Testis (tissue), 2 donors: ENCODE measurements at regions not wholly inside any gene's neighbourhood (a gene's known extent, or its start where the extent isn't known, plus 50 kb on each side); places are given as distances from the start of the nearest gene placed in this dataset.

ENCODE experiments used
- DNase-seq: peaks from one replicate; pipeline ENCODE4 v3.0.0-alpha.2; 2019
- H3K27ac ChIP-seq, 2 donors: fragments of 200-600 bp; sonication (generic); one replicate each; pipeline ENCODE4 v1.5.1; 2019
- H3K27me3 ChIP-seq: fragments of 200-600 bp; sonication (generic); one replicate; pipeline ENCODE4 v1.5.1; 2019
- H3K36me3 ChIP-seq: fragments of 200-600 bp; sonication (generic); one replicate; pipeline ENCODE4 v1.5.1; 2017; ENCODE audit warnings: low read depth; ENCODE audit errors: missing control alignments
- H3K4me1 ChIP-seq: fragments of 200-600 bp; sonication (generic); one replicate; pipeline ENCODE4 v1.5.1; 2019
- H3K4me3 ChIP-seq, 2 donors: fragments of 200-600 bp; sonication (generic); one replicate each; pipeline ENCODE4 v1.5.1; 2017 to 2019
- H3K9me3 ChIP-seq: fragments of 200-600 bp; sonication (generic); one replicate; pipeline ENCODE4 v1.5.1; 2017
- POLR2A ChIP-seq: fragments of 450-650 bp; IDR thresholded peaks from one replicate; pipeline ENCODE4 v1.6.1; 2017; ENCODE audit warnings: antibody characterized with exemption, mild to moderate bottlenecking, moderate library complexity
- WGBS, 2 donors: methylation state at CpG; one replicate each; pipeline ENCODE4 v1.1.5; 2018; 5-methylcytosine and 5-hydroxymethylcytosine counted together
- intact Hi-C: fragments of 100-400 bp; cut with DNase I; formaldehyde crosslinking; loops from one replicate; pipeline ENCODE4 v1.15.1; 2023; ENCODE audit warnings: low total_unique reads
- TF ChIP-seq, protein P1 (sequence below), 3 experiments: fragments of 450-650 bp in 2 of 3; fragments of 200-600 bp in 1 of 3; sonication (generic) in 1 of 3; IDR thresholded peaks; one replicate each; pipeline ENCODE4 v1.5.1; 2016 to 2019; ENCODE audit warnings: antibody characterized with exemption in 3 of 3, mild to moderate bottlenecking in 2 of 3, moderate library complexity in 1 of 3

DNA sequence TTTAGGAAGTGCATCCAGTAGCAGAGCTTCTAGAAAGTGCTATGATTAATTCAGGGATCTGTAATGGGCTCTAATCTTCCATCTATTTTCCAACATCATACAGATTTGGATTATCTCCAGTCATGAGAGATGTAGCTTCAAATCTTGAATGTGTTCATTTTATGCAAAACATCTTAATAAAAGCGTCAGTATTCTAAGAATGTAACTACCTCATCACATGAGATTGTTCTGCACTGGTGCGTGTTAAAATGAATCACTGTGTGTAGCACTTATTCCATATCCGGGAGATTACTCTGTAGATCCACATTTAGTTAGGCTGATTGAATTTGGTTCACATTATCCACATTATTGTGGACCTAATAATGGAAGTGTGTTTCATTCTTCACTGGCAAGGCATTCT lies 344.9 kb upstream of the CHRM2 start:
- Histone ChIP-seq H3K4me1 (no peaks in the 10 kb centered on the region), H3K27ac (no peak overlapping the region), H3K36me3 (no peaks in the 10 kb centered on the region), H3K4me3 (no peak overlapping the region), H3K27me3 (no peaks in the 10 kb centered on the region), H3K9me3 (no peaks in the 10 kb centered on the region)
- 88 to 91% methylated on average over 3 of the region's 3 CpGs for WGBS, 2 donors
- no peak for TF ChIP-seq POLR2A
- TF ChIP-seq, protein P1, sequence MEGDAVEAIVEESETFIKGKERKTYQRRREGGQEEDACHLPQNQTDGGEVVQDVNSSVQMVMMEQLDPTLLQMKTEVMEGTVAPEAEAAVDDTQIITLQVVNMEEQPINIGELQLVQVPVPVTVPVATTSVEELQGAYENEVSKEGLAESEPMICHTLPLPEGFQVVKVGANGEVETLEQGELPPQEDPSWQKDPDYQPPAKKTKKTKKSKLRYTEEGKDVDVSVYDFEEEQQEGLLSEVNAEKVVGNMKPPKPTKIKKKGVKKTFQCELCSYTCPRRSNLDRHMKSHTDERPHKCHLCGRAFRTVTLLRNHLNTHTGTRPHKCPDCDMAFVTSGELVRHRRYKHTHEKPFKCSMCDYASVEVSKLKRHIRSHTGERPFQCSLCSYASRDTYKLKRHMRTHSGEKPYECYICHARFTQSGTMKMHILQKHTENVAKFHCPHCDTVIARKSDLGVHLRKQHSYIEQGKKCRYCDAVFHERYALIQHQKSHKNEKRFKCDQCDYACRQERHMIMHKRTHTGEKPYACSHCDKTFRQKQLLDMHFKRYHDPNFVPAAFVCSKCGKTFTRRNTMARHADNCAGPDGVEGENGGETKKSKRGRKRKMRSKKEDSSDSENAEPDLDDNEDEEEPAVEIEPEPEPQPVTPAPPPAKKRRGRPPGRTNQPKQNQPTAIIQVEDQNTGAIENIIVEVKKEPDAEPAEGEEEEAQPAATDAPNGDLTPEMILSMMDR (IDR thresholded peaks at IDR 0.05): no peak
- no peak for DNase-seq
- intact Hi-C loops: no loop called here

- WGBS, 2 donors: 85% methylated on average over 1 of the region's 1 CpG
- Histone ChIP-seq H3K36me3 (no peaks in the 10 kb centered on the region), H3K27me3 (no peaks in the 10 kb centered on the region), H3K4me3 (no peak overlapping the region), H3K9me3 (no peaks in the 10 kb centered on the region), H3K4me1 (no peaks in the 10 kb centered on the region), H3K27ac (no peak overlapping the region)
- no peak for TF ChIP-seq POLR2A
- TF ChIP-seq, protein P1 (IDR thresholded peaks at IDR 0.05): no peak
- DNase-seq: no peak
- intact Hi-C loops: no loop called here
Measured at GRCh38 chr7:136517971-136518370, 350.5 kb upstream of the CHRM2 start.

- TF ChIP-seq, protein P1 (IDR thresholded peaks at IDR 0.05): no peak
- no peak for TF ChIP-seq POLR2A
- H3K9me3 ChIP-seq: no peaks in the 10 kb centered on the region
- intact Hi-C loops: no loop called here
- H3K27me3 ChIP-seq: no peaks in the 10 kb centered on the region
- no peak overlapping the region for H3K27ac ChIP-seq
- H3K4me3 ChIP-seq: no peak overlapping the region
- no peak for DNase-seq
- H3K4me1 ChIP-seq: no peaks in the 10 kb centered on the region
- H3K36me3 ChIP-seq: no peaks in the 10 kb centered on the region
- WGBS, 2 donors: 93 to 95% methylated on average over 2 of the region's 2 CpGs
Measured at GRCh38 chr7:136514776-136515175, 353.7 kb upstream of the CHRM2 start.

DNA sequence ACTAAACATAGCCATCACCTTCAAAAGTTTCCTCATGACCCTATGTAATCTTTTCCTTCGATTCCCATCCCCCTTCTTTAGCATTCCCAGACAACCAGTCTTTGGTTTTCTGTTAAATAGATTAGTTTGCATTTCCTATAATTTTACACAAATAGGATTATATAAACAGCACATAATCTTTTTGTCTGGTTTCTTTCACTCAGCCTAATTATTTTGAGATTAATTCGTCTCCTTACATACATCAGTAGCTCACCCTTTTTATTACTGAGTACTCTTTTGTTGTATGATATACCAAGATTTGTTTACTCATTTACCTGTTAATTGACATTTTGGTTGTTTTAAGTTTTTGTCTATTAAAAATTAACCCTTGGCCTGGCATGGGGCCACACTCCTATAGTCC lies 354.7 kb upstream of the CHRM2 start:
- intact Hi-C loops: no loop called here
- no peaks in the 10 kb centered on the region for H3K36me3 ChIP-seq
- H3K9me3 ChIP-seq: no peaks in the 10 kb centered on the region
- H3K27ac ChIP-seq: no peak overlapping the region
- H3K4me3 ChIP-seq: no peak overlapping the region
- TF ChIP-seq POLR2A: no peak
- TF ChIP-seq, protein P1 (IDR thresholded peaks at IDR 0.05): no peak
- WGBS, 2 donors: 85 to 88% methylated on average over 2 of the region's 2 CpGs
- H3K27me3 ChIP-seq: no peaks in the 10 kb centered on the region
- no peaks in the 10 kb centered on the region for H3K4me1 ChIP-seq
- no peak for DNase-seq

- no peak for TF ChIP-seq POLR2A
- TF ChIP-seq, protein P1 (IDR thresholded peaks at IDR 0.05): no peak
- no peaks in the 10 kb centered on the region for H3K4me1 ChIP-seq
- WGBS, 2 donors: 82 to 86% methylated on average over 3 of the region's 3 CpGs
- H3K27me3 ChIP-seq: no peaks in the 10 kb centered on the region
- no peak overlapping the region for H3K27ac ChIP-seq
- intact Hi-C loops: no loop called here
- H3K4me3 ChIP-seq: no peak overlapping the region
- no peaks in the 10 kb centered on the region for H3K9me3 ChIP-seq
- DNase-seq: no peak
- H3K36me3 ChIP-seq: no peaks in the 10 kb centered on the region
Measured at GRCh38 chr7:136509466-136509865, 359.0 kb upstream of the CHRM2 start.
